Kidney (tissue), 13 donors: ENCODE measurements at regions not wholly inside any gene's neighbourhood (a gene's known extent, or its start where the extent isn't known, plus 50 kb on each side); places are given as distances from the start of the nearest gene placed in this dataset.
A peak's percentile ranks its signal among the peaks of the same experiment; 100 is the strongest.

Source experiments
- DNase-seq, 5 donors: peaks; one replicate each; pipeline ENCODE4 v3.0.0-alpha.2; 2013 to 2020
- FAIRE-seq: peaks from 2 replicates; lab custom pipeline; 2012; peaks lifted over from hg19 to GRCh38; lab: Jason Lieb, UNC
- H3K27ac ChIP-seq, 2 donors: one replicate each; pipeline ENCODE4 v1.7.0; 2013; ENCODE audit warnings: low read depth in 2 of 2, low read length in 2 of 2, inconsistent platforms in 1 of 2
- H3K27me3 ChIP-seq: one replicate; pipeline ENCODE4 v1.7.1; 2013; ENCODE audit warnings: low read length, inconsistent platforms; ENCODE audit not compliant: control insufficient read depth, insufficient read depth
- H3K36me3 ChIP-seq, 3 donors: one replicate each; pipeline versions ENCODE4 v1.7.0 to v1.7.1; 2013; ENCODE audit warnings: low read length in 3 of 3, control low read depth in 1 of 3, inconsistent platforms in 1 of 3; ENCODE audit not compliant: insufficient read depth in 3 of 3, control insufficient read depth in 2 of 3
- H3K4me1 ChIP-seq, 3 donors: one replicate each; pipeline versions ENCODE4 v1.7.0 to v1.7.1; 2013; ENCODE audit warnings: low read length in 3 of 3, inconsistent platforms in 1 of 3, low read depth in 1 of 3; ENCODE audit not compliant: control insufficient read depth in 2 of 3, insufficient read depth in 2 of 3
- H3K4me3 ChIP-seq, 3 donors: one replicate each; pipeline versions ENCODE4 v1.7.0 to v1.8.1; 2013; ENCODE audit warnings: low read length in 3 of 3, control low read depth in 1 of 3, inconsistent platforms in 1 of 3
- H3K9ac ChIP-seq, 3 donors: one replicate each; pipeline versions ENCODE4 v1.7.0 to v1.7.1; 2013; ENCODE audit warnings: low read length in 3 of 3, control low read depth in 1 of 3, inconsistent platforms in 1 of 3
- H3K9me3 ChIP-seq, 3 donors: one replicate each; pipeline versions ENCODE4 v1.7.0 to v1.7.1; 2013; ENCODE audit warnings: low read length in 3 of 3, control low read depth in 1 of 3, inconsistent platforms in 1 of 3; ENCODE audit not compliant: control insufficient read depth in 2 of 3, insufficient read depth in 1 of 3
- CTCF ChIP-seq: IDR thresholded peaks from 3 replicates; pipeline ENCODE4 v1.5.1; 2012; ENCODE audit warnings: mild to moderate bottlenecking, moderate library complexity, borderline replicate concordance; ENCODE audit not compliant: insufficient read depth; ENCODE audit errors: extremely low read depth
- intact Hi-C: fragments of 100-400 bp; cut with DNase I; formaldehyde crosslinking; loops from one replicate; pipeline ENCODE4 v1.11.1; 2022
- donor health status: control.
- donor health status: control.
- donor health status: control.
- donor health status: control.
- donor health status: control.
- donor health status: DM: yes; HTN: yes; CAD: no.
- donor health status: Normal renal cell carcinoma (clear cell type).

GRCh38 chr20:1810926-1811620 is 84.1 kb upstream of the SIRPA start:
- DNase-seq (peak in 2 of 5 donors; percentile 29 to 32), FAIRE-seq (no peak)
- Histone ChIP-seq H3K27ac (peak overlapping the region; percentile 32 to 79), H3K9ac (no peak overlapping the region), H3K4me1 (peaks cover 0 to 3% (median 0%) of the 10 kb centered on the region in 3 donors), H3K36me3 (no peaks in the 10 kb centered on the region), H3K4me3 (no peak overlapping the region), H3K27me3 (no peaks in the 10 kb centered on the region), H3K9me3 (no peaks in the 10 kb centered on the region)
- no peak for TF ChIP-seq CTCF
- intact Hi-C loops: no loop called here

GRCh38 chr20:1810572-1810925 is 84.7 kb upstream of the SIRPA start:
- Histone ChIP-seq H3K4me3 (no peak overlapping the region), H3K27ac (peak overlapping the region; percentile 32 to 79), H3K27me3 (no peaks in the 10 kb centered on the region), H3K9me3 (no peaks in the 10 kb centered on the region), H3K9ac (no peak overlapping the region), H3K4me1 (peaks cover 0 to 3% (median 0%) of the 10 kb centered on the region in 3 donors), H3K36me3 (no peaks in the 10 kb centered on the region)
- DNase-seq (peak in 1 of 5 donors; percentile 26), FAIRE-seq (no peak)
- no peak for TF ChIP-seq CTCF
- intact Hi-C loops: no loop called here

GRCh38 chr20:1809611-1810510 is 85.3 kb upstream of the SIRPA start:
- Histone ChIP-seq H3K9ac (no peak overlapping the region), H3K36me3 (no peaks in the 10 kb centered on the region), H3K27ac (no peak overlapping the region), H3K4me1 (peaks cover 0 to 3% (median 0%) of the 10 kb centered on the region in 3 donors), H3K27me3 (no peaks in the 10 kb centered on the region), H3K9me3 (no peaks in the 10 kb centered on the region), H3K4me3 (no peak overlapping the region)
- intact Hi-C loops: no loop called here
- FAIRE-seq: no peak
- TF ChIP-seq CTCF: no peak
- DNase-seq: peak in 1 of 5 donors; percentile 27
